NCI-H1436 treated with DMSO at 0.1 percent for 48 hours (cell line): ENCODE measurements at regions not wholly inside any gene's neighbourhood (a gene's known extent, or its start where the extent isn't known, plus 50 kb on each side); places are given as distances from the start of the nearest gene placed in this dataset.
"Not testable (repeated sequence)": the region's sequence is repeated elsewhere in the genome, so short reads cannot be mapped to it uniquely, and the experiment has no call there.

Experiments
- DNase-seq: peaks from one replicate; lab custom pipeline; 2025; lab: John Stamatoyannopoulos, UW

GRCh38 chr2:199558156-199558555, 100.4 kb upstream of the SATB2 start:
- no peak for DNase-seq

- DNase-seq, result no peak
These were observed 99.0 kb upstream of the SATB2 start for GRCh38 chr2:199556527-199557285.

- DNase-seq, result no peak
These were observed 96.3 kb upstream of the SATB2 start for GRCh38 chr2:199554026-199554425.

GRCh38 chr2:199552141-199552540, 94.4 kb upstream of the SATB2 start:
- no peak for DNase-seq

- DNase-seq, result no peak
These were observed 86.0 kb upstream of the SATB2 start for GRCh38 chr2:199543606-199544172.

GRCh38 chr2:199535445-199536177, 77.9 kb upstream of the SATB2 start:
- no peak for DNase-seq

GRCh38 chr2:199533873-199534272, 76.1 kb upstream of the SATB2 start:
- DNase-seq, result not testable (repeated sequence)

- no peak for DNase-seq
These were observed 69.3 kb upstream of the SATB2 start for GRCh38 chr2:199527071-199527470.

- no peak for DNase-seq
These were observed 67.2 kb upstream of the SATB2 start for GRCh38 chr2:199524689-199525574.

GRCh38 chr2:199509403-199509802, 51.7 kb upstream of the SATB2 start:
- no peak for DNase-seq
